Superior temporal gyrus (tissue), 1 donor: ENCODE measurements at regions not wholly inside any gene's neighbourhood (a gene's known extent, or its start where the extent isn't known, plus 50 kb on each side); places are given as distances from the start of the nearest gene placed in this dataset.

Source experiments
- DNase-seq: peaks from one replicate; pipeline ENCODE4 v3.0.0-alpha.2; 2016; ENCODE audit errors: extremely low spot score

DNA sequence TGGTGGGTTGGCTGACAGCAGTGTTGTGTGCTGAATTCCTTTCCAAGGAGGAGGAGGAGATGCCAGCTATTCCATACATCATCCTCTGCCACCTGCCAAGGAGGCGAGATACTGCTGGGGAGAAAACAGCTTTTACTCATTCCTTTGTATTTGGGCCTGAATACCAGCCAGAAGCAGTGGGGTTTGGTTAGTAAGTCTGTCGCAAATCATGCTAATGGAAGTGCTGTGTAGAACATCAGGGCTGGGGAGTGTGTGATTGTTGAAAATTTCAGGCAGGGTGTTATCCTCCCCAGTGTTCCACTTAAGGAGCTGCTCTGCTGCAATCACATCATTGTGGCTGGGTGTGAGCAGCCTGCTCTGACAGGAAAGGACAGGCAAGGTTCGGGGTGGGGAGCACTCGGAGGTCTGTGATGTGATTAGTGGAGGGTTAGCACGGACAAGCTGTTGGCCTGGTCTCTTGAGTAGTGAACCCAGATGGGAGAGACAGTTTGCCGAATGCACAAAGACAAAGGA is 128.2 kb upstream of the DLX2 start:
- DNase-seq, result no peak

DNA sequence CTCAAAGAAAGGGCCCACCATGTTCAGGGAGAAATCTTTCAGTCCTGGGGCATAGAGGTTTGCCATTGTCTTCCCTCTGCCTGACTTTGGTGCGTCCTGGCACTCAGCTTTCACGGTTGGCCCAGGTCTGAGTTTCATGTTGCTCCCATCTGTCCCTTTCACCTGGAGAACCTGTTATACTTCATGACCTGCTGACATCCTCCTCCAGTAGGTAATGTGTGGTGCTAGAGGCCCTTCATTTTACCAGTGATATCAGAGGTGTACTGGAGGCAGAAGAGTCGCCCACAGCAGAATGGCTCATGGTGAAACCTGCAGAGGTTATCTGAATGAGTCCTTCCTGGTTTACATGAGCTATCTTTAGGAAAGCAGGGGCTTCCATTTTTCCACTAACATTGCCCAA is 128.8 kb upstream of the DLX2 start:
- DNase-seq, result no peak

DNA sequence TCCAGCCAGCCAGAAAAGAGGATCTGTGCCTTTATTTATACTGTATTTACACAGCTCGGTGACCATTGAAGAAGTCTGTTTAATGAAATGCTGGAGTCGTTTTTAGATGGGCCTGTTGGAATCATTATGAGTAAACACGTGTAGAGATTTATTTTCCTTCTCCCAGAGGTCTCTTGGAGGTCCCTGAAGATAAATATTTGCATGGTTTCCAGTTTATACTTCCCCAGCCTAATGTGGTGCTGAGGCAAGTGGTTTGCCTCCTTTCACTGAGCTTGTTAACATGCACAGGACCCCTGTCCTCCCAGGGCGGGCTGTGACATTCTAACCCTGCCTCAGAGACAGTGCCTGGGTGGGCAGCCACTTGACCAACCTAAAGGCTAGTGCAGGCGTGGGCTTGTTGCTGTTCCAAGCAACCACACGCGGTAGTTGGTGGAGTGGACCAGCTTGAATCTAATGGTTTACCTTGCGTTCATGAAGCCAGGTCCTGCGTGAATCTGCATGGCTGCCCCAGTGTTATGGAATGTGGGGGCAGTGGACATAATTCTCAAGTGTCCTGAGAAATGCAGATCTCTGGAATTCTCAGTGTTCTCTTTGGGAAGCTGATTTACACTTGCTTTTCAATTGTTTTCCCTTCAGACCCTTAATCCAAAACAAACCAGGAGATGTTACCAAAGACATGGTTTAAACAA is 130.2 kb upstream of the DLX2 start:
- no peak for DNase-seq

DNA sequence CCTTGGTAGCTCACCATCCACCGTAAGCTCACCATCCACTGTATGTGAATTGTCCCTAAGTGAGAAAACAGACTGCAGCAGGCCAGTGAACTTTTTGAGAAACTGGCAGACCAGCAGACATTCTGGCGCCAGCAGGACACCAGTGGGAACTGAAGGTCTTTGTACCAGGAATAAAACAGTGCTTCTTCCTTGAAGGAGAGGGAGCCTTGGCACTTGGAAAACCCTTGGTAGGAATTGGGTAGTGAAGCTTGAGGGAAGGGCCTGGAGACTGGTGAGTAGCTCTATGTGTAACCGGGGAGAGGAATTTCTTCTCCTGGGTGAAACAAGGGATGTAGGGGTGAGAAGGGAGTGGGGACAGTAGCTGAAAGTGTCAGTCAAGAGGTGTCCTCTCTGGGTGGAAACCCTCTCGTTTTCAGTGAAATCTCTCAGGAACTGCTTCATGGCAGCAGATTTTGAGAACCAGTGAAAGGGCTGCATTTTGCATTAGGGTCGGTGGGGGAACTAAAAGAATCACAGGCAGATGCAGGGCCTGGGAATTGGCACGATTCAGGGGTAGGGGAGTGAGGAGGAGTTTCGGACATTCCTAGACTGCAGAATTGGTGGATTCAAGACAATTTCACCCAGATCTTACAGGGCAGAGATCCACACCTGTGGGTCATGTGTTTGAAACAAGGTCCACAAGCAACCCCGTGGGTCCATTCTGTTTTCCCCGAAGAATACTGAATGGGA is 131.5 kb upstream of the DLX2 start:
- DNase-seq, result no peak

DNA sequence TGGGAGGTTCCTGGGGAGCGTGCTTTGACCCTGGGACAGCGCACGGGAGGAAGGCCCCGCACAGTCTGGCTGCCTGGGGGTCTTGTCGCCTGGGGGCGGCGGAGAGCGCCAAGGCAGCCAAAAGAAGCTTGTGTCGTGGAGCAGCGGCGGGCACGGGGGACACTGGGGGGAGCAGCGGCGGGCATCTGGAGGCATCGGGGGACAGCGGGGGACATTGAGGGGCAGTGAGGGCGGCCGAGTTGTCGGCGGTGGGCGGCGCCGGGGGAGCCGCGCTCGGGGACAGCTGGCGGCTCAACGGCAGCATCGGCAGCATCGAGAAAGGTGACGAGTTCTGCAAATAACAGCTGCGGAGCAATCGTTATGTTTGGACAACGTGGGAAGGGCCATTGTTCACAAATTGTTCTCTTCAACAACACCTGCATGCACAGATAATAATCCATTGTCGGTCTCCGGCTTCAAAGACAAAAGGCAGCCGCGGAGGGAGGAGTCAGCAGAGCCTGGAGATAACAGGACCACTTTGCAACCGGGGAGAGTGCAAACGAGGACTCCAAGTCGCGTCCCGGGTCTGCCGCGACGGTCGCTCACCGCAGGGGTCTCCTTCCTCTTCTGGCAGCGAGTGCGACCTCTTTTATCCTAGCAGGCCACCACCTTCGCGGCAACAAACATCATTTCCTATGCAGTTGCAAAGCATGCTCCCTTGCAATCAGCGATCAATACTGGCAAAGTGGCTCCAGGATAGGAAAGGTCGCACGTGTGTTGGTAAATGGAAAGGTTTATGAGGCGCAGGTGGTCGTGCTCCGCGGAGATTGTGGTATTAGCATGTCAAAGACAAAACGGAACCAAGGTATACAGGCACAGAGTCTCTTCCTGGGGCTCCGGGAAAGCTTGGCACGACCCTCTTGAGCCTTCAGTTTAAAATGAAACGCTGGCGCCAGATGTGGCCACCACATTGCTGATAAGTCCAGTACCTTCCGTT is 132.3 kb upstream of the DLX2 start:
- DNase-seq, result no peak

DNA sequence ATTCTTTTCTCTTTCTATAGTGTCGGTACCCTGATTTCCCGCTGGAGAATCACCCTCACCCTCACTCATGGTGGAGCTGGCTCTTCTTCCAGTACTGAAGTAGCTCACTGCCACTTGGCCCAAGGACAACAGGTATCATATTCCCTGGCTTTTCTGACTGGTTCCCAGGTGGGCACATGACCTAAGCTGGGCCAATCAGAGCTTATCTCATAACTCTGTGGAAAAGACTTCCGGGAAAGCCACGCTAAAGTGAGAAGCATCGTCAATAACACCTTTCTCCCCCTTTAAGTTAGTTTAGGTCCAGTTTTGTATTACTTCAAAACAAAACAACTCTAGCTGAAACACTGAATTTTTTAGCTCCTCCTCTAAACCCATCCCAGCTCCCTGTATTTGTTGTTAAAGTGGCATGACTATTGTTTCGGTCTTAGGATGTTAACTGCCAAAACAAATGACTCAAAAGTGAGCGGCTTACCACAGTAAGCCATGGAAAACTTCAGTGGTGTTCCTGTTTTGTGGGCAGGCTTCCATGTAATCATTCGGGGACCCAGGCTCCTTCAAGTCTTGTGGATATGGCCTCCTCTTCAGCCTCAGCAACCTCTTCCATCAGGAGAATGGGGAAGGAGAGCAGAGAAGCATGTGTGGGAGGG is 137.4 kb upstream of the DLX2 start:
- DNase-seq, result no peak

DNA sequence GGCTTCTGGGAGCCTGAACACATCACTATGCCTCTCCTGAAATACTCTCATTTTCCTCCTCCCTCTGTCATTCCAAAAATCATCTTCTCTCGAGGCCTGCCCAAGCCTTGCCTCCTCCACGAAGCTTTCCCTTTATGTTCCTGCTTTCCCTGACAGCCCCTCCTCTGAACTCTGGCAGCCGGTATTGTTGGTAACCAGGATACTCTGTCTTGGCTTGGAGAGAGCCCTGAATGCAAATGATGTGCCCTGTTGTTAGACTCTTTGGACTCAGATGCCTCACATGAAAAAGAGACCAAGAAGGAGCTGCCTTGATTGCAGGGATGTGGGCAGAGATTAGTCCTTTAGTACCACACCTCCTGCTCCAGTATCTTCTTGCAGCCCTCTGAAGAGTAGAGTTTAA is 138.5 kb upstream of the DLX2 start:
- DNase-seq, result no peak

DNA sequence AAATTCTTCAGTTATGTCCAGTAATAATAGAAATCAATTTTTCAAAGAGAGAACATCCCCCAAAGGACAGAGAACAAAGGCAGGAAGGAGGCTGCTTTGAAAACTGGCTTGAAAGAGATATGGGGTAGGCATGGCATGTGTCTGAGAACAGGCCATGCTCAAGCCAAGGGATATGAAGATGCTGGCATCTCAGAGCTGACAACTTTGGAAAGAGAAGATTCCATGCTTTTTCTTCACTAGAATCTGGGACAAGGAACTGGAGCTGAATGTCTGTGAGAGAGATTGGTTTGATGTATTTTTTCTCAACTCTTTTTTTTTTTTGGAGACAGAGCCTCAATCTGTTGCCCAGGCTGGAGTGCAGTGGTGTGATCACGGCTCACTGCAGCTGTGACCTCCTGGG is 139.8 kb upstream of the DLX2 start:
- no peak for DNase-seq

DNA sequence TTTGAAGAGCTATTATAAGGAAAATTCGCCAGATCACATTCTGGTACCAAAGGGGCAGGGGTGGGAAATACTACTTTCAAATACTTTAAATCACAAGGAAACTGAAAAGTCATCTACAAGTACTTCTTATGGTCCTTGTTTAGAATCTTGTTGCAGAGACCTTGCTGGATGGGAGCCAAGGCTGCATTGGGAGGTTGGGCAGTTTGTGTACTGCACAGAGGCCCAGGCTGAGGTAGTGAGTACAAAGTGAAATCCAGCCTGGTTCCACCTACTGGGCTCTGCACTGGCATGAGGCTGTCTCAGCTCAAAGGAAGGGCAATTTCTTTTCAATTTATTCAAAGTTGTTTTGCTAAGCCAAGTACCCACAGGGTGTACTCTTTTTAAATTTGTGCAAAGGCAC is 140.3 kb upstream of the DLX2 start:
- no peak for DNase-seq

DNA sequence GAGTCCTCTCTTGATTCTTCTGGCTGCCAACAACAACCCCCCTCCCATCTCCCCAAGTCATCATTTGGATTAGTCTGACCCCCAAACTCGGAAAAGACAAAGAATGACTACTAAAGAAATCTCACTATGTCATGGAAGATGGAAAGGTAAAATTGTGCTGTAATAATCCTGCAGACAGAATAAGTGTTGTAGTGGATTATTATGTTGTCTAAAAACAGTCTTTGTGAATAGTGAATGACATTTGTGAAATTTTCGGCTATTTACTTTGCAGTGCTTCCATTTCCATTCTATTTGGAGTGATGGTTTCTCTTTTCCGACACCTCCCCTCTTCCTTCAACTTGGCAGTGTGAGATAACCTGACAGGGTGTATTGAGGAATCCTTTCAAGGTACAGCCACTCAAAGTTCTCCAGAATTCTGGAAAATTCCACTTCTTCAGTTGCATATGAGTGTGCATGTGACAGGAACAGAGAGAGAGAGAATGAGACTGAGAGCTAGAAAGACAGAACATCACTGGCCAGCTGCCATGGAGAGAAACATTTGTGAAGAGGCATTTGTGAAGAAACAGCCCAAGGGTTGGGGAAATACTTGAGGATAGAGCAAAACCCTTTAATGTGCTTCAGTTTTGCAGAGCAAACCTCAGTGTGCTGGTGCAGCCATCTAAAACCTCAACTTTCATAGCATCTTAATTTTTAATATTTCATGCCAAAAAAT is 141.9 kb upstream of the DLX2 start:
- peak; percentile 23 for DNase-seq

DNA sequence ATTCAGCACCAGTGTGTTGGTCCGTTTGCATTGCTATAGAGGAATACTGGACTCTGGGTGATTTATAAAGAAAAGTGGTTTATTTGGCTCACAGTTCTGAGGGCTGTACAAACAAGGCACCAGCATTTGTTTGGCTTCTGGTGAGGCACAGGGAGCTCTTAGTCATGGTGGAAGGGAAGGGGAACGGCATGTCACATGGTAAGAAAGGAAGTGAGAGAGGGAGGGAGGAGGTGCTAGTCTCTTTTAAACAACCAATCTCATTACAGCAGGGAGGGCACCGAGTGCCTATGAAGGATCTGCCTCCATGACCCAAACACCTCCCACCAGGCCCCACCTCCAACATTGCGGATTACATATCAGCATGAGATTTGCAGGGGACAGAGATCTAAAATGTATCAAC is 143.9 kb upstream of the DLX2 start:
- DNase-seq, result no peak

DNA sequence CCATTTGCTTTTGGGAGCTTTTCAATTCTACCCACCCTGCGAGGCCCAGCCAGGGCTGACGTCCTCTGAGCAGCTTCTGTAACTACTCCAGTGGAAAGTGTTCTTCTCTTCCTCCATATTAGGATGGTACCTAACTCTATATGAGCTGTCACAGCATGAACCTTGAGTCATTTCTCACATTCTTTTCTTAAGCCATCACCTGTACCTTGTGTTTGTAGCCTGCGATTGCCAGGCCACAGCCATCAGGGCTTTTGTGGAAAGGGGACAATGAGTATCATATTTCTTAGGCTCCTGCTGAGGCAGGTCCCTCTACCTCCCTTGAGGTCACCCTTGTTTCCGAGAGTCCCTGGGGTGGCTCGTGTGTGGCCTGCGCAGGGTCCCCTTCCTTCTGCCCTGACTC is 144.5 kb upstream of the DLX2 start:
- DNase-seq, result no peak

DNA sequence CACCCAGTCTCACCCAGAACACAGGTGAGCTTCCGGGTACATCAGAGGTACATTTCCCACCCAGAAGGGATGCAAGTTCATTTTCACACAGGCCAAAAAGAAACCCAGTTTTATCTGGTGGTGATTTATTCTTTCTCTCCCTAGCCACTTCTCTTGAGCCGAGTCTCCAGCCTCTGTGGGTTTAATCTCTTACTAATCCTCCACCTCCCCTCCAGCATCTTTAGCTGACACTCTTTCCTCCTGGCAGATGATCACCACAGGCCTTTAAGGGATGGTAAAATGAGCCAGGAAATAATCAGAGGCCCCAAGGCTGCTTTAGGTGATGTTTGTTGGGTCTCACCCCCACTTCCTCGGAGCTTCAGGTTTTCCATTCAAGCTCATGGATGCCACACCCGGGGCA is 145.7 kb upstream of the DLX2 start:
- no peak for DNase-seq

DNA sequence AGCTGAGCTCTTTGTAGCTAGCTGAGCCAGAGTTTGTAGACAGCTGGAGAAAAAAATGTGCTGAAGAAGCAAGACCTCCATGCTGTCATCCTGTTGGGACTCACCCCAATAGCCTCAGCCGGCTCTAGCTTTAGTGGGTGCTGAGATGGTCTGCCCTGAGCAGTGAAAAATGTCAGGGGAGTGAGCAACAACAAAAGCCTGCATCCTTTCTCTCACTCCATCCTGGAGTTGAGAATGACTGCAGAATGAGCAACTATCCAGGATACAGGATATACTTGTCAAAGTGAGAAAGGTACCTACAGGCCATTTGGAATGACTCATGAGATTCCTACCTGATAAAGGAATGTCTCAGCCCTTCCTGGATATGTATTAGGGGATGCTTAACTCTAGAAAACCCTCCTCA is 146.1 kb upstream of the DLX2 start:
- no peak for DNase-seq

DNA sequence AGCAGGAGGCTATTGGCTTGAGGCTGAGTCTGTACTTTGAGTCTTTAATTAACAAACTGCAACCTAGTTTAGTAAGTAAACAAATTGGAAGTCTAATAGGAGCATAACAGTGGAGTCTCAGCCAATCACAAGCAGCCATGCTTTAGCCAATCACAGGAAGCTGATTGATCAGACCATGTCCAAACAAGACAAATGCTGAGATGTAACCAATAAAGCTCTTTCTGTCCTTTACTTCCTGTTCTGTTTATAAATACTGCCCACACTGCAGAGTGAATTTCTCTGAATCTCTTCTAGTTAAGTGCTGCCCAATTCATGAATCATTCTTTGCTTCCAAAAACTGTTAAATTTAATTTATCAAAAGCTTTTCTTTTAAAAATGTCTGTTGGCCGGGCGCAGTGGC is 146.6 kb upstream of the DLX2 start:
- no peak for DNase-seq

DNA sequence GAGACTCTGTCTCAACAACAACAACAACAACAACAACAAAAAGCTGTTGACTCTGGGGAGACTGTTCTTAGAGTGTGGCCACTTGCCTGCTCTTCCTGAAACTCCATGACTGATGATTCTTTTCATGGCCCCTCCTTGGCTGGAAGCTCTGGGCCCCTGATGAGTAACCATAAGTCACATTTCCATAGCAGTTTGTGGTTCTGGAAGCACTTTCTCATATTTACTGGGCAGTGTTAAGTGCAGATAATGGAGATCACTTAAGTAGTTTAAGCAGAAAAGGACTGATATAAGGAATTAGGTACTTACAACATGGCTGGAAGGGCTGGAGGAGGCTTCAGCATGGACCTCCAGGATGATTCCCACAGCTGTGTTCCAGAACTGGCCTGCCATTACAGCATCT is 147.3 kb upstream of the DLX2 start:
- DNase-seq, result no peak

DNA sequence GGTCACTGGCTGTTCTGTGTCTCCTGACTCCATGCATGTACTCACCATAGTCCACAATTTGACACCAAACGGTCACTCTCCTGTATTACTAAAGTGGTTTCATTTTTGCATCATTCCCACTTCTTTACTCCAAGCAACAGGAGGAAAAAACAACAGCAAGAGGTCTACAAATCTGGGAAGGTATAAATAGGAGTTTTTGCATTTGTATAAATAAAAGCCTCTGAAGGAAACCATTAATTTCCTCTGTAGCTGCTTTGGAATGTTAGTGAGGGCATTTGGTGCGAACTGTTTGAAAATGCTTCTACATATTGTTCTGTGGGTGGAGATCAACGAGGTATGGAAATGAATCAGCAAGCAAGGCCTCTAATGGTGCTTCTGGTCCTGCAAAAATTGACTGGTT is 148.5 kb upstream of the DLX2 start:
- no peak for DNase-seq

DNA sequence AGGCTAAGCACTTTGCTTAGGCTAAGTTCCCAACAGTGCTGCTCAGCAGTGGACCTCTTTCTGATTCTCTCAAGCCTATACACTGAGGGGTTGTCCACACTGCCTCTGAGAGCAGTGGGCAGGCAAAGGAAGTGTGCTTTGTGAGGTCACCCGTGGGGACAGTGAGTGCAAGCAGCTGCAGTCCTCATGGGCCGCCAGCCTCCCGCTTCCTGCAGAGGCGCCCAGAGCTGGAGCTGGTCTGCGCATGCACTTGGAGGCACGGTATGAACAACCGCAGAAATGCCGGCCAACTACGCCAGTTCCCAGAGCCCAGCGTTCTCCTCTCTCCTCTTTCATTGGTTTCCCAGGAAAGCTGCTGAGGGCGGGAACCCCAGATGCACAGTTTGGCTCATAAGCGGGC is 149.5 kb upstream of the DLX2 start:
- DNase-seq, result no peak

DNA sequence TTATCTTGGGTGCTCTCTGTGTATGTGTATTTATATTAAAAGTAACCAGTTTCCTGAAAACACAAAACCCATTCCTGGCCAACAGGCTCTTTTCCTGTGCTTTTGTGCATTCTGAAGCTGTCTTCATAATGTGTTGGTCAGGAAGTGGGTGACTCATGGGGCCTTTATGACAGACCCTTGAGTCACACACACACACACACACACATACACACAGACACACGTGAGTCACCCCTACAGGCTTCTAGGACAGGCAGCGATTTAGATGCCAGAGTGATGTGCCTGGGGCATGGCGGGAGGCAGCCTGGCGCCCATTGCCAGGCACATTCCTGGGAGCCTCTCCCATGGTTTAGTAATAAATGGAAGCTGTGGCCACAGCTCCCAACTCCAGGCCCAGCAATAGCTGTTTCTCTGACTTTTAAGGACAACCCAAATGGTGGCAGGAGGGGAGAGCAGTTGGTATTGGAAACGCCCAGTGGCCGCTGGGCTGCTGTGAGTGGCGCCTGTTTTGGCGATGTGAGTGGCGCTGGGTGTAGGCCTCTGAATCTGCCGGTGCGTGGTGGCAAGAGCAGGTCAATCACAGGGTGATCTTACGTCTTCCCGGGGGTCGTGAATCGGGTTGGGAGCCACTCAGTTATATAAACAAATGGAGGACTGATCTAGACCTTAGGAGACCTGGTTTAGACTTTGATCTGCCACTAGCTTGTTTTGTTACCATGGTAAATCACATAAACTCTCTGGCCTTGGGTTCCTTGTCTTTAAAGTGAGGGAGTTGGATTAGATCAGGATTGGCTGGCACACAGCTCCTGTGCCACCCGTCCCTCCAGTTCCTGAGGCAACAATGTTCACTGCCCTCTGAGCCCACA is 150.7 kb upstream of the DLX2 start:
- DNase-seq, result no peak

DNA sequence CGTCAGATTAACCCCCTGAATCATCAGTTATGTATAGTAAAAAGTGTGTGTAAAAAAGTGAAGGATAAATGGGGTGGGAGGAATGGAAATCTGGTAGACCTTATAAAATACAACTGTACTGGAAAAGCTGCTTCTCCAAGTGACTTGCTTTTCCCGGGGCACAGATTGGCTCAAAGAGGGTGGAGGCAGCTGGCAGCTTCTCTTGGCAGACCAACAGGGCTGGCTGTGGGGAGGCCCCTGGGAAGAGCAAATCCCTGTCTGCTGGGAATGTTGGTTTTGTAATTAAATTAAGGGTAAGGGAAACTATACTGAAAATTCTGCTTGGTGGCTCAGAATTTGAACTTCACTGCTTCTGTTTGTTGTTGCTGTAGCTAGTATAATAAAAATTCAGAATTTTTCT is 154.2 kb upstream of the DLX2 start:
- no peak for DNase-seq
